NCI-H526 (cell line): ENCODE measurements at regions not wholly inside any gene's neighbourhood (a gene's known extent, or its start where the extent isn't known, plus 50 kb on each side); places are given as distances from the start of the nearest gene placed in this dataset.

Experiments used
- DNase-seq, 2 experiments: peaks; one replicate each; lab custom pipeline; 2025; lab: John Stamatoyannopoulos, UW

GRCh38 chr2:104321116-104321795 lies 532.7 kb upstream of the POU3F3 start:
- peak; percentile 23 to 35 for DNase-seq

GRCh38 chr2:104321796-104322349 lies 532.0 kb upstream of the POU3F3 start:
- DNase-seq = no peak

DNA sequence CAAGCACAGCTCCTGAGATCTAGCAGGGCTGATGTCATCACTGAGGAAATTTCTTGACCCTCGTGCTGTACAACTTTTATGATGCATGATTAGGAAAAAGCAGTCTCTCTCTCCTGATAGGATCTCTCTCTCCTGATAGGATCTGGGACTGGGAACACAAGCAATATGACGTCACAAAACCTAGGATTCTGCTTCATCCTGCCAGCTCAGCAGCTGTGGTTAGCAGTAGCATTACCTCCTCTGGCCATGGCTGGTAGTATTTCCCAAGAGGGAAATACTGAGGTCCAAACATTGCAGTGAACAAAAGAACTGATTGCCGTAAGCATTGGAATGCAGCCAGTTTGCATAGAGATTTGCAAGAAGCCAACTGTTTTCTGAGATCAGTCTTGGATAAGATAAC lies 521.2 kb upstream of the POU3F3 start:
- DNase-seq = peak; percentile 84 to 86

GRCh38 chr2:104337869-104338268 lies 516.0 kb upstream of the POU3F3 start:
- DNase-seq = no peak

DNA sequence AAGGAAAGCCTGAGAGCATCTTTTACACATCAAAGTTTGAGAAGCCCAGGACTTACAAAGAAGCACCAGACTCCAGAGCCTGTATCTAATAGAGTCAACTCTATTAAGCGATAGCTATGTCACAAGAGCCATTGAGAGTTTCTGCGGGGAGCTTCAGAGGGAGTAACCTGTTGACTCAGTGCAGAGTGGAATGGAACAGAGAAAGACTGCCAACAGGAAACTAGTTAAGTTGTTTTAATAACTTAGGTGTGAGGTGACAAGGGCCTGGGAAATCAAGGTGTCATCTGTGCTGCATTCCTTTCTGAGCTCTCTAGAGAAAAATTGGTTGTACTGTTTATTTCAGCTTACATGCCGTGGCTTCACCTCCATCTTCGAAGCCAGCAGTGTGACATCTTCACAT lies 513.8 kb upstream of the POU3F3 start:
- DNase-seq = no peak

DNA sequence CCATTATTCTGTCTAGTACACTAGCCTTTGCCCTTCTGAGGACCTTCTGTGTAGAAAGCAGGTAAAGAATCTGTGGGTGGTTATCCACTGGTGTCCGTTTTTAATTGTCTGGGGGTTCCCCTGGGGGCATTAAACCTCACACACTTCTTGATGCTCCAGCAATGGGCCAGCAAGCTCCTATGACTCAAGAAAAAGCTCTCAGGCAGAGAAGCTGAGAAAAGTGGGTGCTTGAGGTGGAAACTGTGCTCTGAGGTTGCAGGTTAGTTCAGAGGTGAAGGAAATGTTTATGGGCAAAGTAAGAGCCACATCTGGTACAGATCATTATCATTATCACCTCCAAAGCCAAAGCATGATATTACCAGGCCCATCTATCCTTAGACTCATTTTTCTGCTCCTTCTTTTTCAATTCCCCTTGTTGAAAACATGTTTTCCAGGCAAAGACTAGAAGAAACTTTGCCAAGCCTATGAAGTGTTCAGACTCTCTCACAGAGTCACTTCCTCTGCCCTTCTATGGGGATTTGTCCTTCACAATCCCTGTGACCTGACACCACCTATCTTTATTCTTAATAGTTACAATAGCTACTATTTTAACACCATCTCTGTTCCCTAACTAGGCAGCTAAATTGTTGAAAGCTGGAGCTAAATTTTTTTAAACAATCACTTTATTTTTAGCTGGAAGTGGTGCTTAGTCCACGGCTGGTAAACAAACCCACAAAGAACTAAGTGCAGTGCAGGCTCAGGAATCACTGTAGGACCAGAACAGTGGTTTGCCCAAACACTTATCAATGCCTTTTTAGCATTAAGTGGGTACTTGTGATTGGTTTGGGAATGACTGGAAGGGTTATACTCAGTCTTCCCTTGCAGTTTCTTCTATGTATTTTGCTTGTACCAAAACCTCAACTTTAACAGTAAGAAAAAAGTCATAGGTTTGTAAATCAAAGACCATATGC lies 512.8 kb upstream of the POU3F3 start:
- DNase-seq = no peak

GRCh38 chr2:104344306-104344705 lies 509.6 kb upstream of the POU3F3 start:
- no peak for DNase-seq

DNA sequence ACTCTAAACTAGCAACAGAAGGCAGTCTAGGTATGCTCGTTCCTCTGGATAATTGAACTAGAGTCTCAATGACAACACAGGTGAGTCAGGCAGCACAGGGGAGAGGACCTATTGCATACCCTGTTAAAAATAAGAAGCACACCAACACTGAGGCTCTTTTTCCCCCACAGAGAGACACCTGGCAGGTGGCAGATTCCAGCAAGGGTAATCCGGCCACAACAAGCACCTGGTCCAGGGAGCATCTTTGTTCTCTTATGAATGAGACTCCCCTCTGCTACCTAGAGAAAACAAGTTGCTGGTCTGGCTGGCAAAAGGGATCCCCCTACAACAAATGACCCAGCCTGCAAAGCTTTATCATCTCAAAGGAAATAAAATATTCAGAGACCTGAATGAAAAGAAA lies 508.9 kb upstream of the POU3F3 start:
- DNase-seq = no peak

DNA sequence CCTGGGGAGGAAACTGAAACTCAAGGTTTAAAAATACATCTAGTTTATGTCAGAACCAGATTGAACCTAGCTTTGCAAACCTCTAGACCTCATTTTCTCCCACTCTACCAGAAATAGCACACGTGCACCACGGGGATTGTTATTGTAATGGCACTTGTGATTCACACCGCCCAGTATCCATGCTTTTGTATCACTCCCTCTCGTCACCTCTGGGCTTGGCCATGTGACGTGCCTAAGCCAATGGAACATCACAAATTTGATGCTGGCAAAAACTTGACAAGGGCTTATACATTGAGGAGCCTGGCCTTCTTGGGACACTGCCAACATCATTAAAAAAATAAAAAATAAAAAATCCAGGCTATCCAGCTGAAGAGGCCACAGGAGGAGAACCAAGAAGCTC lies 495.8 kb upstream of the POU3F3 start:
- no peak for DNase-seq

GRCh38 chr2:104361414-104361813 lies 492.5 kb upstream of the POU3F3 start:
- no peak for DNase-seq

DNA sequence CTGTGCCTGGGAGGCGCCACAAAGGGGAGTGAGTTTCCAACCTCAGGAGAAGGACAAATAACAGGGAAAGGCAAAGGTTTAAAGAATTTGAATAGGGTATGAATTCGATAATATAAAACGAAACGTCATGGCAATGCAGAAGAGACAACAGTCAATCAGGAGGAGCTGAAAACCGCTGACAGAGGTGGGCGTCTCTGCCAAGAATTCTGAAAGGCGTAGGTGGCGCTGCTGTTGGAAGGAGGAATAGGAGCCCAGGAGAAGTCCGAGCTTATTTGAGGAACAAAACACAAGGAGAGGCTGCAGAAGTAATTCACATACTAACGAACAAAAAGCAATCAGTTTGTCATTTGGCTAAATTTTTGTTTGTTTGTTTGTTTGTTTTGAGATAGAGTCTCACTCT lies 485.8 kb upstream of the POU3F3 start:
- no peak for DNase-seq

DNA sequence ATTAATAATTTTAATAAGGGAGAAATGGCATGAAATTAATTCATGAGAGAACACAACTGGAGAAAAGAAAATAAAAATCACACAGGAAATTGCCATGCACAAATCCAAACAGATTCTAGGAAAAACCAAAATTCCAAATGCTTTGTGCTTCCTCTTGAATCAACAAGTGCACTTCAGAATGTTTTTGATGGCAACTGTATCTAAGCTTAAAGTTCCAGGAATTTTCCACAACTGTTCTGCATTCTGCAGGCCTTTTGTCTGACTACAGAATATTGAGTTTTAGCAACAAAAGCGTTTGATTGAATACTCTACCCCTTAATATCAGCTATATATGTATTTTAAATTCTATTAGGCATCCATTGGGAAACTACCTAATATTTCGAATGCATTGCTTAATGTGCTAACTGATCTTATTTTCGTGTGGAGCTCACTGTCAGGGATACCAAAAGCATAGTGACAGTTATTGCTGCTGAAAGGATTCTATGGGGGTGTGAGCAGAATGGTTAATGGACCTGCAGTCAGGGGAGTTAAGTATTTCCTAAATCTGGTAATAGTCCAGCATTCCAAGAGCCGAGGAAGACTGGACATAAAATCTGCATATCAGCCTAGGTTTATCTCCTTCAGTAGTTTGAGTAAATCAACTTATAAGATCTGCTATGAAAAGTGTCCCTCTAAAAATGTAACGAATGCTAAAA lies 482.7 kb upstream of the POU3F3 start:
- no peak for DNase-seq

DNA sequence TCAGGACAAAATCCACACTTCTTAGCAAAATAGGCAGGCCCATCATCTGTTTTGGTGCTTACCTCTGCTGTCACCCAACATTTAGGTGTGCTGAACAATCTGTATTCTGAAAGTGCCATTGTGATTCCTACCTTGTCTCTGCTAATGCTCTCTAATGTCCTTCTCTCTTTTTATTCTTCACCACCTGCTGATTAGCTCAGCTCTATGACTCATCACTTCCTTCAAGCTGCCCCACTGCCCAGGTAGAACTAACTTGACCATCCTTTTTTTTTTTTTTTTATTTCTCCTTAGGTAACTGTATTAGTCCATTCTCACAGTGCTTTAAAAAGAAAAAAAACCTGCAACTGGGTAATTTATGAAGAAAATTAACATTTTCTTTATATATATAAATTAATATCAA lies 478.7 kb upstream of the POU3F3 start:
- DNase-seq = no peak

DNA sequence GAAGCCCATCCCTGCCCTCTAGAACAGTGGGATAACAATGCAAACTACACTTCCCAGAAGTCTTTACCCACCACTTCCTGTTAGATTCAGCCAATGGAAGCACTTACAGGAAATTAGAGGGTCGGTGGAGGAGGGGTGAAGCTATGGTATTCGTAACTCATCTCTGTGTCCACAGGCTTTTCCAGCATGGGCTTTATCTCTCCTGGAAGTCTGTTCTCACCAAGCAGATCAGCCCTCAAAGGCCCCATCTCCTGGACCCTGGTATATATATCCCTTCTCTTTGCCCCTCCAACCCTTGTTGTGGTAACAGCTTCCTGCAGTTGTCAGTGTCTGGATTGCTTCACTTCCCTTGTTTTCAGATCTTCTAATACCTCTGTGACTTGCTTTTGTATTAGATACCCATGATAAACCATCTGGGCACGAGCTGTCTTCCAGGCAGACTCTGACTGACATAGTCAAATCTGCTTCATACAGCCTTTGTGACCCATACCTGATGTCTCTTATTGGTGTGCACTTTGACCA lies 475.0 kb upstream of the POU3F3 start:
- DNase-seq = peak; percentile 13 to 59

DNA sequence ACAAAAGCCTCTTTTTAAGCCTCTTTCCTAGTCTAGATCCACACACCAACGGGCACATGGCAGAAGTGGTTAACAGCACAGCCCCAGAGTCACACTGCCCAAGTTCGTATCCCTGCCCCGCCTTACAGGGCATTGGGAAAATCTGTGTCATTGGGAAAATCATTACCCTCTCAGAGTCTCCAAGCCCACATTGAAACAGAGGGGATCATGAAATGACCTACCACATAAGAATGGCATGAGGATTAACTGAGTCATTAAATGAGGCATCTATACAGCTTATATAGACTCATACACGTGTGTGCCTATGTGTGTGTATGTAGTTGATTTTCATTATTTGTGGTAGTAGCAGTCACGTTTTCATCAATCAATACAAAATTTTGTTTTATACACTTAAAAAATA lies 469.0 kb upstream of the POU3F3 start:
- no peak for DNase-seq

DNA sequence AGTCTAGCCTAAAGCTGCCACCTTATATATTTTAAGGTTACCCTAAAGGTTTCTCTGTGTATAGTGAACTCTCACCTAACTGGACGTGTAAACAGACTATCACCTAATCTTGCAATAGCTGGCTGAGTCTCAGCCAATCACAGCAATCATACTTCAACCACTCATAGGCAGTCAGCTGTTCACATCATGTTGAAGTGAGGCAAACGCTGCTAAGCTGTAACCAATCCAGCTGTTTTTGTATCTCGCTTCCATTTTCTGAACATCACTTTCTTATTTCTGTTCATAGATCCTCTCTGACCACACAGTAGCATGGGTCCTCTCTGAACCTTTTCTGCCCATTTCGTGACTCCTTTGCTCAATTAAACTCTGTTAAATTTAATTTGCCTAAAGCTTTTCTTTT lies 468.2 kb upstream of the POU3F3 start:
- DNase-seq = no peak

DNA sequence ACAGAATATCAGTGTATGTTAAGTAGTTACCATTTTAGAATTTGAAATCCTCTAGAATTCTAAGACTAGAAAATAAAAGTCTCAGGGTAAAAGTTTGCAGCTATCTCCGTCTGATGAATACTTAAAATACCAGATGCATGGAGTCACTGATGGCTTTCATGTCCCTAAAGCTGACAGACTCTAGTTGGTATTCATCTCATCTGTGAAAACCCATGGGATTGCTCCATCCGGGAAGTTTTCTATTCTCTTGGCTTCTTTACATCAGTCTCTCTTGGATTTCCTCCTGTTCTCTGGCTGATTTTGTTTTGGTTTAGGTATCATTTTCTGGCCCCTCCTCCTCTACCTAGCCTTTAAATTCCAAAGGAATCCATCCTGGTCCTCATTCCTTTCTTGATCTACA lies 465.6 kb upstream of the POU3F3 start:
- no peak for DNase-seq

DNA sequence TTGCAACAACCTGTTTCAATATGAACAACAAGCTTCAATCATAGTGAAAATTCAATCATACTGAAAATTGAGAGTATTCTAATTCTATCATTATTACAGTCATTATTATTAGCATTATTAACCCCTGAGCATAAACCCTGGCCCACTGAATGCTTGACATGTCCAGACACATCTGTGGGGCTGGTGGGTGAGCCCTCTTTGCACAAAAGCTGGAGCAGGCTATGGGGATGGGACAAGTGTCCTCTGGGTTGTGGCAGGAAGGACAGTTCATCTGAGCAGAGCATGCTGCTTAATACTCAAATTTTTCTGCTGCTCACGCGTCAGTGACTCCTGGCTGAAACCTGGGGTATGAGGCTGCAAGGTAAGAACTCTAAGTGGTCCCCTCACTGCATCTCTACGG lies 451.1 kb upstream of the POU3F3 start:
- DNase-seq = no peak

GRCh38 chr2:104404526-104404925 lies 449.4 kb upstream of the POU3F3 start:
- no peak for DNase-seq

DNA sequence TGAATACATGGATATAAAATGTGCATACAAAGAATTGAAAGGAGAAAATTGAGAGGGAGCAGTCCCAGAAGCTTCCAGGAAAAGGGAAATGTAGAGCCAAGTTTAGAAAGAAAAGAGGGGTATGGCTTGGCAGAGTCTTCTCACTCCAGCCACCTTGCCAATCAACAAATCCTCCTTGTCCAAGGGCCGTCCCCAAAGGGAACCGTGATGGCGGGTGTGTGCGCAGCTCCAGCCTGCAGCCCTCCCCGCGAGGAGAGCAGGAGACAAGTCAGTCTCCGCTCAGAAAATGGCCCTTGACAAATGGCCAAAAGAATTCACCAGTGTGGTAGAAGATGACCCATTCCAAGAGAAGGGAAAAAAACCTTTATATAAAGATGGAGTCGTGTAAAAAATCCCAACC lies 448.3 kb upstream of the POU3F3 start:
- no peak for DNase-seq

DNA sequence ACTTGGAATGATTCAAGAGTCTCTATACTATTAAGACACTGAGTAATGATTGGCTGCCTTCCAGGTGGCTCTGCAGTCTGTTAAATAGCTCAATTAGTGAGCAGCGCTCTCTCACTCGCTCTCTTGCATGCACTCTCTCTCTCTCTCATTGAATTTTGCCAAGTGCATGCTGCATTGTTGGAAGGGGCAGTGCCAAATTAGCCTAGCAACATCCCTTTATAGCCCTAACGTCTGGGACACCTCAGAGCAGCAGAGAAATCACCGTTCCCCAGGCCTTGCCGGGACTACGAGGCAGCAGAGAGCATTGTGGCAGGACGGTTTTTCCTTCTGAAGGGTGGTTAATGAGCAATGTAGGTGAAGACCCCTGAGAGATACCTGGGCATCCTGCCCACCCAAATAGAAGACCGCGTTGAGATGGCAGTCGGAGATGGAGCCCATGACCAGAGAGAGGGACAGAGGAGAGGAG lies 447.6 kb upstream of the POU3F3 start:
- no peak for DNase-seq

DNA sequence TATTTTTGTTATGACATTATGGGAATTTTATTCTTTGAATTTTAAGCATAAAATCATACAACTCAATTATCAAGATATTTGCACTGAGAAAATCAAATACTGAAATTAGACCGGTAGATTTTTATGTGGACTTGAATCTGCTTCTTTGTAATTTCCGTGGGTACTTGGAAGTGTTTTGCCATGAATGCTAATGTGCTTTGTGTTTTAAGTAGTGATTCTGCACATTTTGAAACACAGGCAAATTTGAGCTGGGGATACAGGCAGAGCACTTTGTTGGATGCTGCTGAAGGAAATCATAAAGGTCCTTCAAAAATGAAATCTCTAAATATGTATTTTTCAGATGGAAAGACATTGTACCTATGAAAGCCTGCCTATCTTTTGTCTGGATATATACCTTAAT lies 446.3 kb upstream of the POU3F3 start:
- no peak for DNase-seq
